ENCODE measurements at regions not wholly inside any gene's neighbourhood (a gene's known extent, or its start where the extent isn't known, plus 50 kb on each side); places are given as distances from the start of the nearest gene placed in this dataset.

DNA sequence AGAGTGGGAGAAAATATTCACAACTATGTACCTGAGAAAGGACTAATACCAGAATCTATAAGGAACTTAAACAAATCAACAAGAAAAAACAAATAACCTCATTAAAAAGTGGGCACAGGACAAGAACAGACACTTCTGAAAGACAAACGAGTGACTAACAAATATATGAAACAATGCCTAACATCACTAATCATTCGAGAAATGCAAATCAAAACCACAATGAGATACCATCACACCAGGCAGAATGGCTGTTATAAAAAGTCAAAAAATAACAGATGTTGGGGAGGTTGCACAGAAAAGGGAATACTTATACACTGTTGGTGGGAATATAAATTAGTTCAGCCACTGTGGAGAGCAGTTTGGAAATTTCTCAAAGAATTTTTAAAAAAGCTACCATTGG is 83.5 kb upstream of the WSCD1 start:
- no peak for TF ChIP-seq REST (IDR thresholded peaks at IDR 0.05; ENCODE audit: insufficient read depth in 1 of 2, low read depth in 2 of 2, low read length in 2 of 2)
- TF ChIP-seq FOXP2 (optimal IDR thresholded peaks at IDR 0.05; ENCODE audit: borderline replicate concordance, extremely low read depth, extremely low read length, insufficient read depth) = no peak
- no peak for TF ChIP-seq SIN3A (IDR thresholded peaks at IDR 0.05; ENCODE audit: borderline replicate concordance, insufficient read depth, low read length)
- TF ChIP-seq POLR2AphosphoS5 (IDR thresholded peaks at IDR 0.05; ENCODE audit: low read depth, low read length) = no peak
- TF ChIP-seq TAF1 (IDR thresholded peaks at IDR 0.05; ENCODE audit: borderline replicate concordance, insufficient read depth, low read length) = no peak

DNA sequence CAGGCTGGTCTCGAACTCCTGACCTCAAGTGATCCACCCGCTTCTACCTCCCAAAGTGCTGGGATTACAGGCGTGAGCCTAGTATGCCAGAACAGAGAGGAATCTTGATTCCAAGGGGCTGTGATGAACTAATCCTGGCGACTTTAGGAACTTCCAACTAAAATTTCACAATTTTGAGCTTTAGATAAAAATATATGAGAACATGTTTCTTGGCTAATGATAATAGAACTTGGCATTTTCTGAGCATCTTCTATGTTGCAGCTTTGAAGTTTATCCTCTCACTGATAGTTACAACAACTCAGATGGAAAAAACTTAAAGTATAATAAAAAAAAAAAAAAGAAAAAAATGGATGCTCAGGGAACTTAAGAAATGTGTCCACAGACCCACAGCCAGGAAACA is 69.8 kb upstream of the WSCD1 start:
- TF ChIP-seq SIN3A (IDR thresholded peaks at IDR 0.05; ENCODE audit: borderline replicate concordance, insufficient read depth, low read length) = no peak
- TF ChIP-seq POLR2AphosphoS5 (IDR thresholded peaks at IDR 0.05; ENCODE audit: low read depth, low read length) = no peak
- TF ChIP-seq FOXP2 (optimal IDR thresholded peaks at IDR 0.05; ENCODE audit: borderline replicate concordance, extremely low read depth, extremely low read length, insufficient read depth) = no peak
- TF ChIP-seq TAF1 (IDR thresholded peaks at IDR 0.05; ENCODE audit: borderline replicate concordance, insufficient read depth, low read length) = no peak
- TF ChIP-seq REST (IDR thresholded peaks at IDR 0.05; ENCODE audit: insufficient read depth in 1 of 2, low read depth in 2 of 2, low read length in 2 of 2) = no peak

DNA sequence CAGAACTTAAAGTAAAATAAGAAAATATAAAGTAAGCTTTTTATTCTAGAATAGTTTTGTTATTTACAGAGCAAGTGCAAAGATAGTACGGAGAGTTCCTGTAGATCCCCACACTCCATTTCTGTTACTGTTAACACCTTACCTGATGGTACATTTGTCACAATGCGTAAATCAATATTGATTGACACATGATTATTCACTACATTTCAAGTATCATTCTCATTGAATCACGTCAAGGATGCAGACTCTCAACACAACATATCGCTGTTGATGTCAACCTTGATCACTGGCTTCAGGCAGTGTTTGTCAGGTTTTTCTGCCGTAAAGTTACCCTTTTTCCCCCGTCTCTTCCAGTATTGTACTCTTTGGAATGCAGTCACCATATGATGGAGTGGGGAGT is 64.2 kb upstream of the WSCD1 start:
- TF ChIP-seq POLR2AphosphoS5 (IDR thresholded peaks at IDR 0.05; ENCODE audit: low read depth, low read length) = no peak

DNA sequence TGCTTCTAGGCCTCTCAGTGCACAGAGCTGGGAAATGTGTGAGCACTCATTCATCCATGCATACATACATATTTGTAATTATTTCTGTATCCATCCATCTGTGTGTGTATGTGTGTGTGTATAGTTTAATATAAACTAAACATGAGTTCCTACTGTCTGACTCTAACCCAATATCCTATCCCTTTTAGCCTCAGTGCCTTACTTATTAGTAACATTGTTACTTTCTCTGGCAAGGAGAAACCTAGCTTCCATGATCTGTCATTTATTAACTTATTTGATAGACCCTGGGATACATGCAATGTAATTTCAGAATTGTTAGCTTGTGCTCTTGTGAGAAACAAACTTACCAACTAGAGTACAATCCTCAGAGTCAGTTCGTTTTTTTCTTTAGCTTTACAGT is 59.0 kb upstream of the WSCD1 start:
- TF ChIP-seq FOXP2 (optimal IDR thresholded peaks at IDR 0.05; ENCODE audit: borderline replicate concordance, extremely low read depth, extremely low read length, insufficient read depth) (no peak), POLR2AphosphoS5 (IDR thresholded peaks at IDR 0.05; ENCODE audit: low read depth, low read length) (no peak), REST (IDR thresholded peaks at IDR 0.05; ENCODE audit: insufficient read depth in 1 of 2, low read depth in 2 of 2, low read length in 2 of 2) (no peak), TAF1 (IDR thresholded peaks at IDR 0.05; ENCODE audit: borderline replicate concordance, insufficient read depth, low read length) (no peak), SIN3A (IDR thresholded peaks at IDR 0.05; ENCODE audit: borderline replicate concordance, insufficient read depth, low read length) (no peak)

GRCh38 chr17:6018788-6019187 is 51.4 kb upstream of the WSCD1 start:
- TF ChIP-seq FOXP2 (optimal IDR thresholded peaks at IDR 0.05; ENCODE audit: borderline replicate concordance, extremely low read depth, extremely low read length, insufficient read depth) (no peak), POLR2AphosphoS5 (IDR thresholded peaks at IDR 0.05; ENCODE audit: low read depth, low read length) (no peak), SIN3A (IDR thresholded peaks at IDR 0.05; ENCODE audit: borderline replicate concordance, insufficient read depth, low read length) (no peak), REST (IDR thresholded peaks at IDR 0.05; ENCODE audit: insufficient read depth in 1 of 2, low read depth in 2 of 2, low read length in 2 of 2) (no peak), TAF1 (IDR thresholded peaks at IDR 0.05; ENCODE audit: borderline replicate concordance, insufficient read depth, low read length) (no peak)
